Trophoblast cell (in vitro differentiated cells and primary cell): ENCODE measurements at regions not wholly inside any gene's neighbourhood (a gene's known extent, or its start where the extent isn't known, plus 50 kb on each side); places are given as distances from the start of the nearest gene placed in this dataset.

Source experiments
- DNase-seq, 2 donors: peaks; one replicate each; pipeline ENCODE4 v3.0.0-alpha.2; 2016
- H2AFZ ChIP-seq: 2 replicates; pipeline ENCODE4 v1.6.1; 2013; ENCODE audit warnings: low read length, moderate library complexity, mild to moderate bottlenecking; ENCODE audit not compliant: insufficient read depth, poor library complexity
- H2AK5ac ChIP-seq: 2 replicates; pipeline ENCODE4 v1.6.1; 2013; ENCODE audit warnings: mild to moderate bottlenecking, low read length
- H2BK120ac ChIP-seq: 2 replicates; pipeline ENCODE4 v1.6.1; 2013; ENCODE audit warnings: low read length, mild to moderate bottlenecking, moderate library complexity; ENCODE audit not compliant: insufficient read depth, poor library complexity
- H2BK12ac ChIP-seq: 2 replicates; pipeline ENCODE4 v1.6.1; 2013; ENCODE audit warnings: mild to moderate bottlenecking, low read length, moderate library complexity
- H2BK5ac ChIP-seq: 2 replicates; pipeline ENCODE4 v1.6.1; 2013; ENCODE audit warnings: low read length, low read depth, moderate library complexity, mild to moderate bottlenecking; ENCODE audit not compliant: poor library complexity
- H3K14ac ChIP-seq: 2 replicates; pipeline ENCODE4 v1.6.1; 2013; ENCODE audit warnings: mild to moderate bottlenecking, low read length
- H3K18ac ChIP-seq: 2 replicates; pipeline ENCODE4 v1.6.1; 2013; ENCODE audit warnings: mild to moderate bottlenecking, low read length
- H3K23ac ChIP-seq: 2 replicates; pipeline ENCODE4 v1.6.1; 2013; ENCODE audit warnings: low read length
- H3K27ac ChIP-seq: 2 replicates; pipeline ENCODE4 v1.5.1; 2013; ENCODE audit warnings: low read depth, mild to moderate bottlenecking, inconsistent platforms, low read length, moderate library complexity
- H3K27me3 ChIP-seq: 2 replicates; pipeline ENCODE4 v1.6.1; 2013; ENCODE audit warnings: inconsistent platforms, mild to moderate bottlenecking, low read length, moderate library complexity; ENCODE audit not compliant: insufficient read depth
- H3K36me3 ChIP-seq, 2 experiments: 1 replicate in 1 of 2; 2 replicates in 1 of 2; pipeline ENCODE4 v1.6.1; 2013; ENCODE audit warnings: low read length in 2 of 2, mild to moderate bottlenecking in 2 of 2, moderate library complexity in 1 of 2; ENCODE audit not compliant: insufficient read depth in 2 of 2, control insufficient read depth in 1 of 2
- H3K4ac ChIP-seq: 2 replicates; pipeline ENCODE4 v1.6.1; 2013; ENCODE audit warnings: low read depth, mild to moderate bottlenecking, low read length, moderate library complexity
- H3K4me1 ChIP-seq, 2 experiments: 1 replicate in 1 of 2; 2 replicates in 1 of 2; pipeline ENCODE4 v1.6.1; 2013; ENCODE audit warnings: low read length in 2 of 2, mild to moderate bottlenecking in 2 of 2, moderate library complexity in 1 of 2; ENCODE audit not compliant: insufficient read depth in 2 of 2, control insufficient read depth in 1 of 2
- H3K4me2 ChIP-seq: 2 replicates; pipeline ENCODE4 v1.6.1; 2013; ENCODE audit warnings: inconsistent platforms, mild to moderate bottlenecking, low read length, moderate library complexity
- H3K4me3 ChIP-seq: 2 replicates; pipeline ENCODE4 v1.5.1; 2013; ENCODE audit warnings: mild to moderate bottlenecking, low read depth, low read length, inconsistent platforms
- H3K79me1 ChIP-seq: one replicate; pipeline ENCODE4 v1.6.1; 2013; ENCODE audit warnings: low read length
- H3K79me2 ChIP-seq: 2 replicates; pipeline ENCODE4 v1.6.1; 2013; ENCODE audit warnings: low read length, mild to moderate bottlenecking; ENCODE audit not compliant: control insufficient read depth, insufficient read depth, poor library complexity
- H3K9ac ChIP-seq: 2 replicates; pipeline ENCODE4 v1.6.1; 2013; ENCODE audit warnings: mild to moderate bottlenecking, low read length
- H3K9me3 ChIP-seq: 2 replicates; pipeline ENCODE4 v1.6.1; 2013; ENCODE audit warnings: low read depth, mild to moderate bottlenecking, control low read depth, inconsistent platforms, low read length; ENCODE audit not compliant: insufficient read depth
- H4K12ac ChIP-seq: 2 replicates; pipeline ENCODE4 v1.6.1; 2013; ENCODE audit warnings: low read depth, mild to moderate bottlenecking, low read length, moderate library complexity
- H4K8ac ChIP-seq: 2 replicates; pipeline ENCODE4 v1.6.1; 2013; ENCODE audit warnings: low read depth, mild to moderate bottlenecking, low read length, moderate library complexity
- H4K91ac ChIP-seq: one replicate; pipeline ENCODE4 v1.6.1; 2013; ENCODE audit warnings: low read depth, mild to moderate bottlenecking, low read length, moderate library complexity
- WGBS: extraction: QIAGEN DNeasy Blood & Tissue Kit; methylation state at CpG from one replicate; pipeline ENCODE4 v1.1.7; 2013; ENCODE audit warnings: missing lambda C conversion rate; ENCODE audit not compliant: insufficient read length, insufficient coverage; ENCODE audit errors: extremely low coverage; 5-methylcytosine and 5-hydroxymethylcytosine counted together

- Histone ChIP-seq H3K36me3 (no peaks in the 10 kb centered on the region), H4K8ac (no peak overlapping the region), H3K4me1 (no peaks in the 10 kb centered on the region), H3K4ac (no peak overlapping the region), H3K9me3 (no peaks in the 10 kb centered on the region), H3K14ac (no peak overlapping the region), H3K18ac (no peak overlapping the region), H2BK120ac (no peak overlapping the region), H2AFZ (no peak overlapping the region), H3K79me2 (no peaks in the 10 kb centered on the region), H3K27me3 (no peaks in the 10 kb centered on the region), H4K12ac (no peak overlapping the region), H2AK5ac (no peak overlapping the region), H3K79me1 (no peaks in the 10 kb centered on the region), H2BK5ac (no peak overlapping the region), H3K9ac (no peak overlapping the region), H3K23ac (no peak overlapping the region), H3K4me3 (no peak overlapping the region), H3K27ac (no peak overlapping the region), H4K91ac (no peak overlapping the region), H3K4me2 (no peak overlapping the region), H2BK12ac (no peak overlapping the region)
- no peak for DNase-seq
- no CpG with 5 or more reads among the region's 2 CpGs for WGBS
Observed at GRCh38 chr2:22336414-22336813, 1048.6 kb upstream of the KLHL29 start.

- H2AFZ ChIP-seq: no peak overlapping the region
- no peaks in the 10 kb centered on the region for H3K79me1 ChIP-seq
- no peak overlapping the region for H3K4ac ChIP-seq
- no peak overlapping the region for H3K18ac ChIP-seq
- H3K14ac ChIP-seq: no peak overlapping the region
- no peak overlapping the region for H4K91ac ChIP-seq
- no peaks in the 10 kb centered on the region for H3K4me1 ChIP-seq
- no peak overlapping the region for H3K23ac ChIP-seq
- H2BK5ac ChIP-seq: no peak overlapping the region
- H3K4me3 ChIP-seq: no peak overlapping the region
- no peak overlapping the region for H4K12ac ChIP-seq
- no peaks in the 10 kb centered on the region for H3K36me3 ChIP-seq
- H2BK120ac ChIP-seq: no peak overlapping the region
- no peak for DNase-seq
- no peak overlapping the region for H3K4me2 ChIP-seq
- no peaks in the 10 kb centered on the region for H3K79me2 ChIP-seq
- WGBS: no CpG with 5 or more reads among the region's 2 CpGs
- H3K27me3 ChIP-seq: no peaks in the 10 kb centered on the region
- H2AK5ac ChIP-seq: no peak overlapping the region
- no peak overlapping the region for H3K9ac ChIP-seq
- no peak overlapping the region for H2BK12ac ChIP-seq
- H3K27ac ChIP-seq: no peak overlapping the region
- no peaks in the 10 kb centered on the region for H3K9me3 ChIP-seq
- no peak overlapping the region for H4K8ac ChIP-seq
Observed at GRCh38 chr2:22340716-22341115, 1044.3 kb upstream of the KLHL29 start.

GRCh38 chr2:22347306-22347705 lies 1037.7 kb upstream of the KLHL29 start:
- Histone ChIP-seq H3K4ac (no peak overlapping the region), H3K4me3 (no peak overlapping the region), H3K23ac (no peak overlapping the region), H3K79me1 (no peaks in the 10 kb centered on the region), H3K9me3 (no peaks in the 10 kb centered on the region), H3K27me3 (no peaks in the 10 kb centered on the region), H4K12ac (no peak overlapping the region), H2BK12ac (no peak overlapping the region), H4K8ac (no peak overlapping the region), H3K14ac (no peak overlapping the region), H3K36me3 (no peaks in the 10 kb centered on the region), H3K27ac (no peak overlapping the region), H3K9ac (no peak overlapping the region), H2AK5ac (no peak overlapping the region), H2BK120ac (no peak overlapping the region), H3K18ac (no peak overlapping the region), H2BK5ac (no peak overlapping the region), H3K4me1 (no peaks in the 10 kb centered on the region), H3K79me2 (no peaks in the 10 kb centered on the region), H3K4me2 (no peak overlapping the region), H2AFZ (no peak overlapping the region), H4K91ac (no peak overlapping the region)
- no peak for DNase-seq
- no CpG with 5 or more reads among the region's 2 CpGs for WGBS

GRCh38 chr2:22350621-22351020 lies 1034.4 kb upstream of the KLHL29 start:
- H3K9me3 ChIP-seq: no peaks in the 10 kb centered on the region
- no peak overlapping the region for H3K23ac ChIP-seq
- no peak overlapping the region for H4K91ac ChIP-seq
- H4K8ac ChIP-seq: no peak overlapping the region
- H2BK12ac ChIP-seq: no peak overlapping the region
- H3K27ac ChIP-seq: no peak overlapping the region
- H4K12ac ChIP-seq: no peak overlapping the region
- H3K4me2 ChIP-seq: no peak overlapping the region
- H2BK120ac ChIP-seq: no peak overlapping the region
- H3K79me2 ChIP-seq: no peaks in the 10 kb centered on the region
- H2AFZ ChIP-seq: no peak overlapping the region
- H3K18ac ChIP-seq: no peak overlapping the region
- no peak overlapping the region for H2AK5ac ChIP-seq
- no peak for DNase-seq
- H3K9ac ChIP-seq: no peak overlapping the region
- H3K27me3 ChIP-seq: no peaks in the 10 kb centered on the region
- H3K4me1 ChIP-seq: no peaks in the 10 kb centered on the region
- H3K36me3 ChIP-seq: no peaks in the 10 kb centered on the region
- H3K14ac ChIP-seq: no peak overlapping the region
- H2BK5ac ChIP-seq: no peak overlapping the region
- no CpG with 5 or more reads among the region's 7 CpGs for WGBS
- no peak overlapping the region for H3K4ac ChIP-seq
- H3K4me3 ChIP-seq: no peak overlapping the region
- H3K79me1 ChIP-seq: no peaks in the 10 kb centered on the region
